Uterus (tissue), 3 donors: ENCODE measurements at regions not wholly inside any gene's neighbourhood (a gene's known extent, or its start where the extent isn't known, plus 50 kb on each side); places are given as distances from the start of the nearest gene placed in this dataset.

Experiments used
- DNase-seq, 2 donors: peaks; one replicate each; pipeline ENCODE4 v3.0.0-alpha.2; 2019 to 2020
- H3K27ac ChIP-seq, 2 donors: fragments of 200-600 bp; sonication (generic); 1 replicate in 1 of 2; 2 replicates in 1 of 2; pipeline ENCODE4 v1.5.1; 2016 to 2018
- H3K27me3 ChIP-seq, 2 donors: fragments of 200-600 bp; sonication (generic); one replicate each; pipeline ENCODE4 v1.5.1; 2018 to 2019; ENCODE audit warnings: control low read depth in 1 of 2
- H3K36me3 ChIP-seq, 2 donors: fragments of 200-600 bp; sonication (generic); one replicate each; pipeline ENCODE4 v1.5.1; 2019; ENCODE audit warnings: control low read depth in 1 of 2
- H3K4me1 ChIP-seq, 2 donors: fragments of 200-600 bp; sonication (generic); one replicate each; pipeline ENCODE4 v1.5.1; 2018 to 2019; ENCODE audit warnings: control low read depth in 1 of 2
- H3K4me3 ChIP-seq, 2 donors: fragments of 200-600 bp; sonication (generic); 1 replicate in 1 of 2; 2 replicates in 1 of 2; pipeline ENCODE4 v1.5.1; 2018 to 2019; ENCODE audit warnings: mild to moderate bottlenecking in 1 of 2
- H3K9me3 ChIP-seq, 2 donors: fragments of 200-600 bp; sonication (generic); one replicate each; pipeline ENCODE4 v1.5.1; 2019; ENCODE audit warnings: control low read depth in 1 of 2
- CTCF ChIP-seq, 4 experiments: fragments of 200-600 bp in 2 of 4; fragments of 450-650 bp in 2 of 4; sonication (generic) in 2 of 4; IDR thresholded peaks; one replicate each; pipeline ENCODE4 v1.5.1; 2016 to 2019; ENCODE audit warnings: antibody characterized with exemption in 4 of 4, mild to moderate bottlenecking in 2 of 4, moderate library complexity in 1 of 4
- POLR2A ChIP-seq, 2 donors: fragments of 450-650 bp; IDR thresholded peaks; one replicate each; pipeline ENCODE4 v1.6.1; 2016; ENCODE audit warnings: antibody characterized with exemption in 2 of 2, mild to moderate bottlenecking in 1 of 2, moderate library complexity in 1 of 2
- intact Hi-C: fragments of 100-400 bp; cut with DNase I; formaldehyde crosslinking; loops from one replicate; pipeline ENCODE4 v1.15.1; 2023; ENCODE audit warnings: low total_unique reads
- donor health status: DM: yes; HTN: yes; CAD: no.

GRCh38 chr6:139482287-139482686 lies 107.8 kb upstream of the CITED2 start:
- Histone ChIP-seq H3K27ac (no peak overlapping the region), H3K4me1 (no peaks in the 10 kb centered on the region), H3K4me3 (no peak overlapping the region), H3K27me3 (no peaks in the 10 kb centered on the region), H3K36me3 (no peaks in the 10 kb centered on the region), H3K9me3 (no peaks in the 10 kb centered on the region)
- intact Hi-C loops = no loop called here
- TF ChIP-seq POLR2A (IDR thresholded peaks at IDR 0.05) (no peak), CTCF (IDR thresholded peaks at IDR 0.05) (no peak)
- DNase-seq = no peak

- Histone ChIP-seq H3K9me3 (no peaks in the 10 kb centered on the region), H3K27ac (no peak overlapping the region), H3K4me1 (no peaks in the 10 kb centered on the region), H3K27me3 (no peaks in the 10 kb centered on the region), H3K4me3 (no peak overlapping the region), H3K36me3 (no peaks in the 10 kb centered on the region)
- no peak for DNase-seq
- intact Hi-C loops = no loop called here
- TF ChIP-seq POLR2A (IDR thresholded peaks at IDR 0.05) = no peak
- no peak for TF ChIP-seq CTCF (IDR thresholded peaks at IDR 0.05)
These were observed 106.1 kb upstream of the CITED2 start for GRCh38 chr6:139480356-139481165.

- no peaks in the 10 kb centered on the region for H3K36me3 ChIP-seq
- no peaks in the 10 kb centered on the region for H3K4me1 ChIP-seq
- H3K27ac ChIP-seq = no peak overlapping the region
- DNase-seq = no peak
- intact Hi-C loops = no loop called here
- H3K4me3 ChIP-seq = no peak overlapping the region
- TF ChIP-seq POLR2A (IDR thresholded peaks at IDR 0.05) (no peak), CTCF (IDR thresholded peaks at IDR 0.05) (no peak)
- no peaks in the 10 kb centered on the region for H3K27me3 ChIP-seq
- H3K9me3 ChIP-seq = no peaks in the 10 kb centered on the region
These were observed 105.2 kb upstream of the CITED2 start for GRCh38 chr6:139479433-139480222.

- no peaks in the 10 kb centered on the region for H3K9me3 ChIP-seq
- H3K36me3 ChIP-seq = no peaks in the 10 kb centered on the region
- H3K27ac ChIP-seq = no peak overlapping the region
- TF ChIP-seq CTCF (IDR thresholded peaks at IDR 0.05) (no peak), POLR2A (IDR thresholded peaks at IDR 0.05) (no peak)
- DNase-seq = no peak
- H3K4me1 ChIP-seq = peaks cover 0 to 11% of the 10 kb centered on the region in 2 donors
- H3K4me3 ChIP-seq = no peak overlapping the region
- H3K27me3 ChIP-seq = no peaks in the 10 kb centered on the region
- intact Hi-C loops = no loop called here
These were observed 101.2 kb upstream of the CITED2 start for GRCh38 chr6:139475646-139476045.

GRCh38 chr6:139475241-139475640 lies 100.8 kb upstream of the CITED2 start:
- H3K27ac ChIP-seq = peak overlapping the region in 1 of 2 donors; percentile 81
- no peak for TF ChIP-seq CTCF (IDR thresholded peaks at IDR 0.05)
- H3K27me3 ChIP-seq = no peaks in the 10 kb centered on the region
- no peak for DNase-seq
- H3K36me3 ChIP-seq = no peaks in the 10 kb centered on the region
- no peaks in the 10 kb centered on the region for H3K9me3 ChIP-seq
- intact Hi-C loops = no loop called here
- H3K4me3 ChIP-seq = no peak overlapping the region
- peaks cover 0 to 11% of the 10 kb centered on the region in 2 donors for H3K4me1 ChIP-seq
